Karpas-422 (cell line): ENCODE measurements at regions not wholly inside any gene's neighbourhood (a gene's known extent, or its start where the extent isn't known, plus 50 kb on each side); places are given as distances from the start of the nearest gene placed in this dataset.
"Not testable (repeated sequence)": the region's sequence is repeated elsewhere in the genome, so short reads cannot be mapped to it uniquely, and the experiment has no call there.

Source experiments
- DNase-seq: peaks from one replicate; pipeline ENCODE4 v3.0.0-alpha.2; 2015
- H2AFZ ChIP-seq: fragments of 200-600 bp; sonication (generic); 2 replicates; pipeline ENCODE4 v1.6.1; 2014; ENCODE audit warnings: antibody characterized with exemption, low read length, mixed read lengths
- H3K27ac ChIP-seq: fragments of 200-600 bp; sonication (generic); 2 replicates; pipeline ENCODE4 v1.5.1; 2014; ENCODE audit warnings: mild to moderate bottlenecking, low read length, moderate library complexity
- H3K27me3 ChIP-seq: fragments of 200-600 bp; sonication (generic); 2 replicates; pipeline ENCODE4 v1.6.1; 2014; ENCODE audit warnings: low read length, mixed read lengths
- H3K36me3 ChIP-seq: fragments of 200-600 bp; sonication (generic); 2 replicates; pipeline ENCODE4 v1.6.1; 2014; ENCODE audit warnings: low read length, mixed read lengths; ENCODE audit not compliant: insufficient read depth
- H3K4me1 ChIP-seq: fragments of 200-600 bp; sonication (generic); 2 replicates; pipeline ENCODE4 v1.6.1; 2014; ENCODE audit warnings: mild to moderate bottlenecking, low read length, mixed read lengths
- H3K4me2 ChIP-seq: fragments of 200-600 bp; sonication (generic); 2 replicates; pipeline ENCODE4 v1.6.1; 2014; ENCODE audit warnings: low read length, low read depth, mild to moderate bottlenecking; ENCODE audit not compliant: poor library complexity, severe bottlenecking
- H3K4me3 ChIP-seq: fragments of 200-600 bp; sonication (generic); 2 replicates; pipeline ENCODE4 v1.5.1; 2014; ENCODE audit warnings: mild to moderate bottlenecking, antibody characterized with exemption, low read length, mixed read lengths
- H3K79me2 ChIP-seq: fragments of 200-600 bp; sonication (generic); 2 replicates; pipeline ENCODE4 v1.6.1; 2014; ENCODE audit warnings: mild to moderate bottlenecking, low read length, mixed read lengths
- H3K9ac ChIP-seq: fragments of 200-600 bp; sonication (generic); 2 replicates; pipeline ENCODE4 v1.6.0; 2014; ENCODE audit warnings: low read length
- H3K9me2 ChIP-seq: fragments of 200-600 bp; sonication (generic), shearing (Covaris generic); replicated peaks from 2 replicates; pipeline ENCODE4 v1.6.0; 2014; ENCODE audit warnings: mild to moderate bottlenecking, low read length, moderate library complexity; ENCODE audit not compliant: insufficient read depth
- H3K9me3 ChIP-seq: fragments of 300-700, 200-600 bp; sonication (generic); 2 replicates; pipeline ENCODE4 v1.6.1; 2014; ENCODE audit warnings: low read length, mixed read lengths
- H4K20me1 ChIP-seq: fragments of 200-600 bp; sonication (generic); 2 replicates; pipeline ENCODE4 v1.6.1; 2014; ENCODE audit warnings: mild to moderate bottlenecking, antibody characterized with exemption, low read length, low read depth; ENCODE audit not compliant: insufficient read depth

- no peak overlapping the region for H3K9ac ChIP-seq
- H2AFZ ChIP-seq, result no peak overlapping the region
- peak; percentile 35 for DNase-seq
- no peaks in the 10 kb centered on the region for H3K36me3 ChIP-seq
- H4K20me1 ChIP-seq, result no peaks in the 10 kb centered on the region
- H3K9me3 ChIP-seq, result no peaks in the 10 kb centered on the region
- H3K9me2 ChIP-seq, result no peaks in the 10 kb centered on the region
- H3K4me1 ChIP-seq, result no peaks in the 10 kb centered on the region
- no peak overlapping the region for H3K4me3 ChIP-seq
- no peak overlapping the region for H3K27ac ChIP-seq
- H3K79me2 ChIP-seq, result no peaks in the 10 kb centered on the region
- H3K4me2 ChIP-seq, result no peak overlapping the region
- no peaks in the 10 kb centered on the region for H3K27me3 ChIP-seq
Observed at GRCh38 chrX:131630534-131630933, 86.7 kb downstream of the OR13H1 start.

GRCh38 chrX:131633285-131633917 lies 89.5 kb downstream of the OR13H1 start:
- no peaks in the 10 kb centered on the region for H3K36me3 ChIP-seq
- no peak overlapping the region for H3K4me3 ChIP-seq
- no peaks in the 10 kb centered on the region for H4K20me1 ChIP-seq
- no peaks in the 10 kb centered on the region for H3K27me3 ChIP-seq
- no peaks in the 10 kb centered on the region for H3K9me2 ChIP-seq
- DNase-seq, result peak; percentile 85
- no peak overlapping the region for H2AFZ ChIP-seq
- H3K27ac ChIP-seq, result no peak overlapping the region
- H3K9me3 ChIP-seq, result no peaks in the 10 kb centered on the region
- no peaks in the 10 kb centered on the region for H3K4me1 ChIP-seq
- H3K79me2 ChIP-seq, result no peaks in the 10 kb centered on the region
- H3K9ac ChIP-seq, result no peak overlapping the region
- no peak overlapping the region for H3K4me2 ChIP-seq

GRCh38 chrX:131634900-131635299 lies 91.0 kb downstream of the OR13H1 start:
- Histone ChIP-seq H3K27me3 (no peaks in the 10 kb centered on the region), H3K4me2 (no peak overlapping the region), H3K9me3 (no peaks in the 10 kb centered on the region), H4K20me1 (no peaks in the 10 kb centered on the region), H3K4me3 (no peak overlapping the region), H3K36me3 (no peaks in the 10 kb centered on the region), H3K79me2 (no peaks in the 10 kb centered on the region), H3K9ac (no peak overlapping the region), H3K4me1 (no peaks in the 10 kb centered on the region), H2AFZ (no peak overlapping the region), H3K27ac (no peak overlapping the region), H3K9me2 (no peaks in the 10 kb centered on the region)
- no peak for DNase-seq

- H3K27ac ChIP-seq, result no peak overlapping the region
- no peak overlapping the region for H3K4me3 ChIP-seq
- H3K9me3 ChIP-seq, result no peaks in the 10 kb centered on the region
- no peaks in the 10 kb centered on the region for H3K79me2 ChIP-seq
- H3K4me1 ChIP-seq, result no peaks in the 10 kb centered on the region
- H2AFZ ChIP-seq, result no peak overlapping the region
- H4K20me1 ChIP-seq, result no peaks in the 10 kb centered on the region
- no peak overlapping the region for H3K4me2 ChIP-seq
- peak; percentile 5 for DNase-seq
- no peak overlapping the region for H3K9ac ChIP-seq
- no peaks in the 10 kb centered on the region for H3K9me2 ChIP-seq
- no peaks in the 10 kb centered on the region for H3K27me3 ChIP-seq
- H3K36me3 ChIP-seq, result no peaks in the 10 kb centered on the region
Observed at GRCh38 chrX:131646106-131646505, 102.2 kb downstream of the OR13H1 start.

- DNase-seq, result peak; percentile 6
- no peak overlapping the region for H2AFZ ChIP-seq
- H4K20me1 ChIP-seq, result no peaks in the 10 kb centered on the region
- no peaks in the 10 kb centered on the region for H3K79me2 ChIP-seq
- H3K9me2 ChIP-seq, result no peaks in the 10 kb centered on the region
- H3K4me2 ChIP-seq, result no peak overlapping the region
- H3K36me3 ChIP-seq, result no peaks in the 10 kb centered on the region
- no peaks in the 10 kb centered on the region for H3K4me1 ChIP-seq
- no peak overlapping the region for H3K27ac ChIP-seq
- H3K27me3 ChIP-seq, result no peaks in the 10 kb centered on the region
- H3K9ac ChIP-seq, result no peak overlapping the region
- H3K4me3 ChIP-seq, result no peak overlapping the region
- H3K9me3 ChIP-seq, result no peaks in the 10 kb centered on the region
Observed at GRCh38 chrX:131649741-131650140, 105.9 kb downstream of the OR13H1 start.

- no peak overlapping the region for H3K4me3 ChIP-seq
- no peak overlapping the region for H2AFZ ChIP-seq
- no peaks in the 10 kb centered on the region for H3K36me3 ChIP-seq
- DNase-seq, result peak; percentile 33
- no peaks in the 10 kb centered on the region for H3K4me1 ChIP-seq
- H3K27me3 ChIP-seq, result no peaks in the 10 kb centered on the region
- no peak overlapping the region for H3K27ac ChIP-seq
- H3K79me2 ChIP-seq, result no peaks in the 10 kb centered on the region
- H3K4me2 ChIP-seq, result no peak overlapping the region
- H3K9me2 ChIP-seq, result no peaks in the 10 kb centered on the region
- no peaks in the 10 kb centered on the region for H3K9me3 ChIP-seq
- no peaks in the 10 kb centered on the region for H4K20me1 ChIP-seq
- no peak overlapping the region for H3K9ac ChIP-seq
Observed at GRCh38 chrX:131650637-131651410, 107.0 kb downstream of the OR13H1 start.

GRCh38 chrX:131663726-131664125 lies 119.9 kb downstream of the OR13H1 start:
- H3K4me1 ChIP-seq, H3K27ac ChIP-seq, H3K4me2 ChIP-seq, H3K27me3 ChIP-seq, H3K9me2 ChIP-seq, H3K79me2 ChIP-seq, H4K20me1 ChIP-seq, H2AFZ ChIP-seq, H3K36me3 ChIP-seq, DNase-seq, H3K4me3 ChIP-seq, H3K9ac ChIP-seq, H3K9me3 ChIP-seq: not testable (repeated sequence)

- H3K9ac ChIP-seq, result no peak overlapping the region
- H4K20me1 ChIP-seq, result no peaks in the 10 kb centered on the region
- no peaks in the 10 kb centered on the region for H3K9me3 ChIP-seq
- no peak overlapping the region for H3K4me3 ChIP-seq
- H3K4me2 ChIP-seq, result no peak overlapping the region
- no peaks in the 10 kb centered on the region for H3K9me2 ChIP-seq
- no peaks in the 10 kb centered on the region for H3K27me3 ChIP-seq
- H2AFZ ChIP-seq, result no peak overlapping the region
- H3K4me1 ChIP-seq, result no peaks in the 10 kb centered on the region
- no peaks in the 10 kb centered on the region for H3K79me2 ChIP-seq
- H3K36me3 ChIP-seq, result no peaks in the 10 kb centered on the region
- no peak for DNase-seq
- H3K27ac ChIP-seq, result no peak overlapping the region
Observed at GRCh38 chrX:131671735-131672134, 127.9 kb downstream of the OR13H1 start.
